Body of pancreas (tissue), 4 donors: ENCODE measurements at regions not wholly inside any gene's neighbourhood (a gene's known extent, or its start where the extent isn't known, plus 50 kb on each side); places are given as distances from the start of the nearest gene placed in this dataset.

ENCODE experiments used
- ATAC-seq: fragments of 150-250 bp; one replicate; pipeline ENCODE4 v1.9.1; 2016
- DNase-seq, 4 donors: peaks; one replicate each; pipeline ENCODE4 v3.0.0-alpha.2; 2019
- H3K27ac ChIP-seq, 4 donors: fragments of 200-600 bp; sonication (generic); 1 replicate in 3 of 4; 2 replicates in 1 of 4; pipeline versions ENCODE4 v1.5.1 to v1.6.1; 2016 to 2019; ENCODE audit warnings: mild to moderate bottlenecking in 1 of 4, mixed read lengths in 1 of 4, moderate library complexity in 1 of 4
- H3K27me3 ChIP-seq, 2 donors: fragments of 200-600 bp; sonication (generic); one replicate each; pipeline ENCODE4 v1.6.0; 2016; ENCODE audit warnings: mild to moderate bottlenecking in 1 of 2
- H3K36me3 ChIP-seq, 2 donors: fragments of 200-600 bp; sonication (generic); replicated peaks in 1 of 2; 2 replicates each; pipeline ENCODE4 v1.5.1; 2016; ENCODE audit warnings: low read depth in 2 of 2; ENCODE audit not compliant: insufficient read depth in 1 of 2
- H3K4me1 ChIP-seq: fragments of 200-600 bp; sonication (generic); one replicate; pipeline ENCODE4 v1.6.0; 2016
- H3K4me3 ChIP-seq, 2 donors: fragments of 200-600 bp; sonication (generic); 1 replicate in 1 of 2; 2 replicates in 1 of 2; pipeline ENCODE4 v1.5.1; 2016 to 2019
- H3K9me3 ChIP-seq, 3 donors: fragments of 200-600 bp; sonication (generic); 1 replicate in 2 of 3; 2 replicates in 1 of 3; pipeline ENCODE4 v1.5.1; 2016
- POLR2A ChIP-seq, 3 donors: fragments of 450-650 bp; IDR thresholded peaks; one replicate each; pipeline ENCODE4 v1.6.1; 2016; ENCODE audit warnings: antibody characterized with exemption in 3 of 3, mild to moderate bottlenecking in 2 of 3
- WGBS, 2 donors: methylation state at CpG; one replicate each; pipeline ENCODE4 v1.1.5; 2017; 5-methylcytosine and 5-hydroxymethylcytosine counted together
- intact Hi-C: fragments of 100-400 bp; cut with DNase I; formaldehyde crosslinking; loops from one replicate; pipeline ENCODE4 v1.15.1; 2023
- TF ChIP-seq, protein P1 (sequence below), 7 experiments: fragments of 450-650 bp in 4 of 7; fragments of 200-600 bp in 3 of 7; sonication (generic) in 3 of 7; IDR thresholded peaks; one replicate each; pipeline ENCODE4 v1.5.1; 2016 to 2019; ENCODE audit warnings: antibody characterized with exemption in 7 of 7

DNA sequence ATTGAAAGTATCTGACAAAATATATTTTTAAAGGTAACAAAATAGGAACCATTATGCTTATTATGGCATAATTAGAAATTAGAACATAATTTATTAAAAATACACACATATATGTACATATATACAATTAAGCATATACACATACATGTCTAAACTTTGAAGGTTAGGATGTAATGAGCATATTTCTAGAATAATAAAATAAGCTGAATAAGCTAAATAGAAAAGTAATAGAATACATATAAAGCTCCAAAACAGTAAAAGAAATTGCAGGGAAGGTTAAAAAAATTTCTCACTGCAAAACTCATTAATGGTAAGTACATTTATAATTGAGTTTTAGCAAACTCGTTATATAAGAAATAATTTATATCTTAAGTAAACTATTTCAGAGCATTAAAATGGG is 1561.5 kb upstream of the ZEB2 start:
- ATAC-seq (no peak), DNase-seq (no peak)
- H3K4me1 ChIP-seq: no peaks in the 10 kb centered on the region
- no peak overlapping the region for H3K27ac ChIP-seq
- intact Hi-C loops: no loop called here
- H3K9me3 ChIP-seq: no peaks in the 10 kb centered on the region
- 64% methylated on average over 1 of the region's 1 CpG for WGBS, 2 donors
- no peaks in the 10 kb centered on the region for H3K36me3 ChIP-seq
- no peaks in the 10 kb centered on the region for H3K27me3 ChIP-seq
- TF ChIP-seq POLR2A (IDR thresholded peaks at IDR 0.05): no peak
- TF ChIP-seq, protein P1, sequence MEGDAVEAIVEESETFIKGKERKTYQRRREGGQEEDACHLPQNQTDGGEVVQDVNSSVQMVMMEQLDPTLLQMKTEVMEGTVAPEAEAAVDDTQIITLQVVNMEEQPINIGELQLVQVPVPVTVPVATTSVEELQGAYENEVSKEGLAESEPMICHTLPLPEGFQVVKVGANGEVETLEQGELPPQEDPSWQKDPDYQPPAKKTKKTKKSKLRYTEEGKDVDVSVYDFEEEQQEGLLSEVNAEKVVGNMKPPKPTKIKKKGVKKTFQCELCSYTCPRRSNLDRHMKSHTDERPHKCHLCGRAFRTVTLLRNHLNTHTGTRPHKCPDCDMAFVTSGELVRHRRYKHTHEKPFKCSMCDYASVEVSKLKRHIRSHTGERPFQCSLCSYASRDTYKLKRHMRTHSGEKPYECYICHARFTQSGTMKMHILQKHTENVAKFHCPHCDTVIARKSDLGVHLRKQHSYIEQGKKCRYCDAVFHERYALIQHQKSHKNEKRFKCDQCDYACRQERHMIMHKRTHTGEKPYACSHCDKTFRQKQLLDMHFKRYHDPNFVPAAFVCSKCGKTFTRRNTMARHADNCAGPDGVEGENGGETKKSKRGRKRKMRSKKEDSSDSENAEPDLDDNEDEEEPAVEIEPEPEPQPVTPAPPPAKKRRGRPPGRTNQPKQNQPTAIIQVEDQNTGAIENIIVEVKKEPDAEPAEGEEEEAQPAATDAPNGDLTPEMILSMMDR (IDR thresholded peaks at IDR 0.05): no peak
- no peak overlapping the region for H3K4me3 ChIP-seq

DNA sequence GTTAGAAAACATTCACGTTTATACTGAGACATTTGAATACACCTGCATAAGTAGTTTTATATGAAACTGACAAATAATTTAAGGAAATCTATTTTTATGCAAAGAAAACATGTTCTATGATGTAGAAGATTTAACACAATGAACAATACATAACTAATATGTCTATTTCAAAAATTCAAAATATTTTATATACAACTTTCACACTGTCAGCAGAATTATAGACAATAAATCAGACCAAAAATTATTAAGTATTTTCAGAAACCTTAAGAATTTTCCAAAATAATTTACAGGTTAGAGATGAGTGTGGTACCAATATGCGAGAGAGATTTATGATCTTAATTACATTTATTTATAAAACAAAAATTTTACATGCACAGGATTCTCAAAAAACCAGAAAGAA is 1561.0 kb upstream of the ZEB2 start:
- no peak overlapping the region for H3K27ac ChIP-seq
- intact Hi-C loops: no loop called here
- DNase-seq (no peak), ATAC-seq (no peak)
- H3K36me3 ChIP-seq: no peaks in the 10 kb centered on the region
- WGBS, 2 donors: 78 to 80% methylated on average over 2 of the region's 2 CpGs
- no peaks in the 10 kb centered on the region for H3K27me3 ChIP-seq
- H3K4me1 ChIP-seq: no peaks in the 10 kb centered on the region
- no peak overlapping the region for H3K4me3 ChIP-seq
- TF ChIP-seq POLR2A (IDR thresholded peaks at IDR 0.05): no peak
- TF ChIP-seq, protein P1 (IDR thresholded peaks at IDR 0.05): no peak
- no peaks in the 10 kb centered on the region for H3K9me3 ChIP-seq

DNA sequence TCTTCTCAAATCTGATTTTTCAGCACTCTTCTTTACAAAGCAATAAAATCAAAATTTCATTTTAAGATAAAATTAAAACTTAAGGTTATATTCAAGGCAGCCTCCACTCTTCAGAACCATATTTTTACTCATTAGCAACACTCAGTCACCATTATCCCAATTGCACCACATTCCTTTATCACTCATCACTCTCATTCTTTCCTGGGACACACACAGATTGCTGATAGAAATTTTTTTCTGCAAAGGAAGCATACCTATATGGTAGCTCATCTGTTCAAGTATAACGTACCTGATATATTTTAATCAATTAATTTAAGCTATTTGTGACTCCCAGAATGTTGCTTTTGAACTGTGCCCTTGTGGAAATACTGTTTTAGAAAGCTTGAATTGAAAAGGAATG is 1559.3 kb upstream of the ZEB2 start:
- Histone ChIP-seq H3K4me1 (no peaks in the 10 kb centered on the region), H3K27me3 (no peaks in the 10 kb centered on the region), H3K4me3 (no peak overlapping the region), H3K36me3 (no peaks in the 10 kb centered on the region), H3K27ac (no peak overlapping the region), H3K9me3 (no peaks in the 10 kb centered on the region)
- DNase-seq (no peak), ATAC-seq (no peak)
- WGBS, 2 donors: 59 to 60% methylated on average over 1 of the region's 1 CpG
- TF ChIP-seq, protein P1 (IDR thresholded peaks at IDR 0.05): no peak
- no peak for TF ChIP-seq POLR2A (IDR thresholded peaks at IDR 0.05)
- intact Hi-C loops: no loop called here

DNA sequence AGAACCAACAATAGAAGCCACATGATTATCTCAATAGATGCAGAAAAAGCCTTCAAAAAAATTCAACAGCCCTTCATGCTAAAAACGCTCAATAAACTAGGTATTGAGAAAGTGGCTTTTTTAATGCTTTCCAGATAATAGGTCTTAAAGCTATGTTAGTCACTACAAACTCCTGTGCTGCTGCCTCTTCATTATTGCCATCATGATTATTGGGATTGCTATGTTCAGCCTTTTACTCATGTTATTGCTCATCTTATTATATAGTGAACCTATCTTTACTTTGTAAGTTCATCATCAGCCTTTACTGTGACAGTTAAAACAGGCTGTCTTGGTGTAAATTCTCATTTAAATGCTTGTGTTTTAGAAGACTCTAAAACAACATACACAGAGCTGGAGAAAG is 1557.2 kb upstream of the ZEB2 start:
- H3K27ac ChIP-seq: no peak overlapping the region
- H3K4me1 ChIP-seq: no peaks in the 10 kb centered on the region
- TF ChIP-seq POLR2A (IDR thresholded peaks at IDR 0.05): no peak
- TF ChIP-seq, protein P1 (IDR thresholded peaks at IDR 0.05): no peak
- H3K36me3 ChIP-seq: no peaks in the 10 kb centered on the region
- no peak overlapping the region for H3K4me3 ChIP-seq
- WGBS, 2 donors: 50 to 63% methylated on average over 1 of the region's 1 CpG
- H3K9me3 ChIP-seq: no peaks in the 10 kb centered on the region
- no peak for ATAC-seq
- no peak for DNase-seq
- H3K27me3 ChIP-seq: no peaks in the 10 kb centered on the region
- intact Hi-C loops: no loop called here

DNA sequence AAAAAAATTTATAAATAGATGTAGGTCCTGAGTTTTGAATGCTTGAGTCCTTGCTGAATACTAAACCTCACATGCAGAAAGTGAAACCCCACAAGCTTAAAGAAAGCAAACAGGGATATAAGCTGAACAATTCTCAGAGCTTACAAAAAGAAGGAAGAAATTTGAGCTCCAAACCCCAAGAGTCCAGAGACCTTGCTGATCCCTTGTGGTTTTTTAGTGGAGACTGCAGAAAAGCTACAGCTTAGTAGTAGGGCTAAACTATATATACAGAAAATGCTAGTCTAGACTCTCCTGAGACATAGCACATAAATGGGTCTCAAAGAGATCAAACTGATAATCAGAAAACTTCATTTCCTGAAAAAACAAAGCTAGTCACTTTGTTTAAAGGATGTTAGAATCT is 1548.1 kb upstream of the ZEB2 start:
- no peaks in the 10 kb centered on the region for H3K9me3 ChIP-seq
- no peaks in the 10 kb centered on the region for H3K36me3 ChIP-seq
- H3K27ac ChIP-seq: no peak overlapping the region
- no peak for DNase-seq
- no peak overlapping the region for H3K4me3 ChIP-seq
- no peak for TF ChIP-seq POLR2A (IDR thresholded peaks at IDR 0.05)
- no peaks in the 10 kb centered on the region for H3K27me3 ChIP-seq
- intact Hi-C loops: no loop called here
- no peaks in the 10 kb centered on the region for H3K4me1 ChIP-seq
- no peak for ATAC-seq
